Spleen (tissue), 7 donors: ENCODE measurements at regions not wholly inside any gene's neighbourhood (a gene's known extent, or its start where the extent isn't known, plus 50 kb on each side); places are given as distances from the start of the nearest gene placed in this dataset.

Experiments
- POLR2AphosphoS5 ChIP-seq, 3 donors: sonication (generic); formaldehyde crosslinking; IDR thresholded peaks; one replicate each; pipeline ENCODE4 v1.5.1; 2017; ENCODE audit warnings: antibody characterized with exemption in 3 of 3
- TF ChIP-seq, protein P1 (sequence below), 11 experiments: fragments of 200-600 bp in 7 of 11; fragments of 450-650 bp in 4 of 11; sonication (generic) in 4 of 11; IDR thresholded peaks in 8 of 11; conservative IDR thresholded peaks in 3 of 11; 1 replicate in 7 of 11; 2 replicates in 4 of 11; pipeline versions ENCODE4 v1.4.0 to v1.8.0; 2016 to 2021; ENCODE audit warnings: antibody characterized with exemption in 11 of 11, inconsistent platforms in 4 of 11, mild to moderate bottlenecking in 1 of 11
- donor health status: DM: no; HTN: no; CAD: no; lungs with moderate emphysema.
- donor health status: DM: no; HTN: no; CAD: no.
- donor health status: DM: no; HTN: no; CAD: no.

DNA sequence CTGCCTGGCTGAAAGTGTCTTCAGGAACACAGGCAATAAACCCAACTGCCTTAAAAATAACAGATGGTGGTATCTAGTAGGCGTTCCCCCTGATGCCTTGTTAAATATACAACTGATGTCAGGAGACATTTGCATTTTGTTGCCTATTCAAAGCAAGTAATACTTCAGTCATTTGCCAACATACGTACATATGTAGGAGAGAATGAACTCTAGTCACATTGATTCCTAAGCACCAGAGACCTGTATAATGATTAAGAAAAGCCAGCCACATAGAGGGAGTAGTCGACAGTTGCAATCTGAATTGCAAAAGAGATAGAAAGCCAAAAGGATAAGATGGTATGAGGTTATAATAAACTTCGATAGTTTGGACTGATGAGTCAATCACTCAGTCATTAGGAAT is 191.0 kb upstream of the EMCN start:
- TF ChIP-seq, protein P1, sequence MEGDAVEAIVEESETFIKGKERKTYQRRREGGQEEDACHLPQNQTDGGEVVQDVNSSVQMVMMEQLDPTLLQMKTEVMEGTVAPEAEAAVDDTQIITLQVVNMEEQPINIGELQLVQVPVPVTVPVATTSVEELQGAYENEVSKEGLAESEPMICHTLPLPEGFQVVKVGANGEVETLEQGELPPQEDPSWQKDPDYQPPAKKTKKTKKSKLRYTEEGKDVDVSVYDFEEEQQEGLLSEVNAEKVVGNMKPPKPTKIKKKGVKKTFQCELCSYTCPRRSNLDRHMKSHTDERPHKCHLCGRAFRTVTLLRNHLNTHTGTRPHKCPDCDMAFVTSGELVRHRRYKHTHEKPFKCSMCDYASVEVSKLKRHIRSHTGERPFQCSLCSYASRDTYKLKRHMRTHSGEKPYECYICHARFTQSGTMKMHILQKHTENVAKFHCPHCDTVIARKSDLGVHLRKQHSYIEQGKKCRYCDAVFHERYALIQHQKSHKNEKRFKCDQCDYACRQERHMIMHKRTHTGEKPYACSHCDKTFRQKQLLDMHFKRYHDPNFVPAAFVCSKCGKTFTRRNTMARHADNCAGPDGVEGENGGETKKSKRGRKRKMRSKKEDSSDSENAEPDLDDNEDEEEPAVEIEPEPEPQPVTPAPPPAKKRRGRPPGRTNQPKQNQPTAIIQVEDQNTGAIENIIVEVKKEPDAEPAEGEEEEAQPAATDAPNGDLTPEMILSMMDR (IDR thresholded peaks at IDR 0.05 in 8 of 11, conservative IDR thresholded peaks at IDR 0.05 in 3 of 11), result no peak
- no peak for TF ChIP-seq POLR2AphosphoS5 (IDR thresholded peaks at IDR 0.05)
